Kidney (tissue), 13 donors: ENCODE measurements at regions not wholly inside any gene's neighbourhood (a gene's known extent, or its start where the extent isn't known, plus 50 kb on each side); places are given as distances from the start of the nearest gene placed in this dataset.

Experiments
- DNase-seq, 5 donors: peaks; one replicate each; pipeline ENCODE4 v3.0.0-alpha.2; 2013 to 2020
- FAIRE-seq: peaks from 2 replicates; lab custom pipeline; 2012; peaks lifted over from hg19 to GRCh38; lab: Jason Lieb, UNC
- H3K27ac ChIP-seq, 2 donors: one replicate each; pipeline ENCODE4 v1.7.0; 2013; ENCODE audit warnings: low read depth in 2 of 2, low read length in 2 of 2, inconsistent platforms in 1 of 2
- H3K27me3 ChIP-seq: one replicate; pipeline ENCODE4 v1.7.1; 2013; ENCODE audit warnings: low read length, inconsistent platforms; ENCODE audit not compliant: control insufficient read depth, insufficient read depth
- H3K36me3 ChIP-seq, 3 donors: one replicate each; pipeline versions ENCODE4 v1.7.0 to v1.7.1; 2013; ENCODE audit warnings: low read length in 3 of 3, control low read depth in 1 of 3, inconsistent platforms in 1 of 3; ENCODE audit not compliant: insufficient read depth in 3 of 3, control insufficient read depth in 2 of 3
- H3K4me1 ChIP-seq, 3 donors: one replicate each; pipeline versions ENCODE4 v1.7.0 to v1.7.1; 2013; ENCODE audit warnings: low read length in 3 of 3, inconsistent platforms in 1 of 3, low read depth in 1 of 3; ENCODE audit not compliant: control insufficient read depth in 2 of 3, insufficient read depth in 2 of 3
- H3K4me3 ChIP-seq, 3 donors: one replicate each; pipeline versions ENCODE4 v1.7.0 to v1.8.1; 2013; ENCODE audit warnings: low read length in 3 of 3, control low read depth in 1 of 3, inconsistent platforms in 1 of 3
- H3K9ac ChIP-seq, 3 donors: one replicate each; pipeline versions ENCODE4 v1.7.0 to v1.7.1; 2013; ENCODE audit warnings: low read length in 3 of 3, control low read depth in 1 of 3, inconsistent platforms in 1 of 3
- H3K9me3 ChIP-seq, 3 donors: one replicate each; pipeline versions ENCODE4 v1.7.0 to v1.7.1; 2013; ENCODE audit warnings: low read length in 3 of 3, control low read depth in 1 of 3, inconsistent platforms in 1 of 3; ENCODE audit not compliant: control insufficient read depth in 2 of 3, insufficient read depth in 1 of 3
- intact Hi-C: fragments of 100-400 bp; cut with DNase I; formaldehyde crosslinking; loops from one replicate; pipeline ENCODE4 v1.11.1; 2022
- TF ChIP-seq, protein P1 (sequence below): IDR thresholded peaks from 3 replicates; pipeline ENCODE4 v1.5.1; 2012; ENCODE audit warnings: mild to moderate bottlenecking, moderate library complexity, borderline replicate concordance; ENCODE audit not compliant: insufficient read depth; ENCODE audit errors: extremely low read depth
- donor health status: control.
- donor health status: control.
- donor health status: control.
- donor health status: control.
- donor health status: control.
- donor health status: DM: yes; HTN: yes; CAD: no.
- donor health status: Normal renal cell carcinoma (clear cell type).

DNA sequence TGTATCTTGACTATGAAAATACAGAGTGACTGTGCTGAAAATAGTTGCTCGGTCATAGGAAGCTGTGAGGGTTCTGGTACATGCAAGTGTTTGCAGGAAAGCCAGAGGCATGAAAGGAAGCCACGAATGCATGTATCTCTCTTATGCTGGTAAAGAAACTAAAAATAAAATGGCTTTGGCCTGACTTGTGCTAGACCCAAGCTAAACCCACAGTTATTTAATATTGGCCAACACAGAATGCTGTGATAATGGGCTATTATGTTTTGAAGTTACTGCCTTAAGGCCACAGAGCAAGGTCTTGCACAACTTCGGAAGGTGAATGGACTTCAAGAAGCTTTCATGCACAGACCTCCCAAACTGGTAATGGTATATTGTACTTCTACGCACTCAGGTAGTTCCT, 518.2 kb upstream of the HTR2A start:
- FAIRE-seq (no peak), DNase-seq (no peak)
- H3K36me3 ChIP-seq, result no peaks in the 10 kb centered on the region
- TF ChIP-seq, protein P1, sequence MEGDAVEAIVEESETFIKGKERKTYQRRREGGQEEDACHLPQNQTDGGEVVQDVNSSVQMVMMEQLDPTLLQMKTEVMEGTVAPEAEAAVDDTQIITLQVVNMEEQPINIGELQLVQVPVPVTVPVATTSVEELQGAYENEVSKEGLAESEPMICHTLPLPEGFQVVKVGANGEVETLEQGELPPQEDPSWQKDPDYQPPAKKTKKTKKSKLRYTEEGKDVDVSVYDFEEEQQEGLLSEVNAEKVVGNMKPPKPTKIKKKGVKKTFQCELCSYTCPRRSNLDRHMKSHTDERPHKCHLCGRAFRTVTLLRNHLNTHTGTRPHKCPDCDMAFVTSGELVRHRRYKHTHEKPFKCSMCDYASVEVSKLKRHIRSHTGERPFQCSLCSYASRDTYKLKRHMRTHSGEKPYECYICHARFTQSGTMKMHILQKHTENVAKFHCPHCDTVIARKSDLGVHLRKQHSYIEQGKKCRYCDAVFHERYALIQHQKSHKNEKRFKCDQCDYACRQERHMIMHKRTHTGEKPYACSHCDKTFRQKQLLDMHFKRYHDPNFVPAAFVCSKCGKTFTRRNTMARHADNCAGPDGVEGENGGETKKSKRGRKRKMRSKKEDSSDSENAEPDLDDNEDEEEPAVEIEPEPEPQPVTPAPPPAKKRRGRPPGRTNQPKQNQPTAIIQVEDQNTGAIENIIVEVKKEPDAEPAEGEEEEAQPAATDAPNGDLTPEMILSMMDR, result no peak
- H3K9ac ChIP-seq, result no peak overlapping the region
- H3K4me3 ChIP-seq, result no peak overlapping the region
- H3K27ac ChIP-seq, result no peak overlapping the region
- no peaks in the 10 kb centered on the region for H3K4me1 ChIP-seq
- H3K9me3 ChIP-seq, result no peaks in the 10 kb centered on the region
- intact Hi-C loops, result no loop called here
- H3K27me3 ChIP-seq, result no peaks in the 10 kb centered on the region

DNA sequence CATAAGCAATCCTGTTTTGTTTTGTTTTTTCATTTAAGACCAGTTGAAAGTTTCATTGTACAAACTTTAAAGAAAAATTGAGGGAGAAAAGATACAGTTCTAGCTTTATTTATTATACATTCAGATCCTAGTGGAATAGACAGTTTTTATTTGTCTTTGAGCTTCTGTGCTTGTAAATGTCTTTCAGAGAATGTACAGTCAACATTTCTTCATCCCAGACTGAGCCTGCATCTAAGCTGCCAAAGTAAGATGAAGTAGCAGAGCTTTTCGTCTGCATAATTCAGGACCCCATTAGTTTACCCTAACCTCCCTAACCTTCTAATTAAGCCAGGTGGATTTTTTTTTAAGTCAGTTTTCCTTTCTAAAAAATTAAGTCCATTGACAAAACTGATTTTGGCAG, 516.7 kb upstream of the HTR2A start:
- Histone ChIP-seq H3K9ac (no peak overlapping the region), H3K4me1 (no peaks in the 10 kb centered on the region), H3K9me3 (no peaks in the 10 kb centered on the region), H3K4me3 (no peak overlapping the region), H3K36me3 (no peaks in the 10 kb centered on the region), H3K27ac (no peak overlapping the region), H3K27me3 (no peaks in the 10 kb centered on the region)
- FAIRE-seq (no peak), DNase-seq (no peak)
- TF ChIP-seq, protein P1, result no peak
- intact Hi-C loops, result no loop called here

DNA sequence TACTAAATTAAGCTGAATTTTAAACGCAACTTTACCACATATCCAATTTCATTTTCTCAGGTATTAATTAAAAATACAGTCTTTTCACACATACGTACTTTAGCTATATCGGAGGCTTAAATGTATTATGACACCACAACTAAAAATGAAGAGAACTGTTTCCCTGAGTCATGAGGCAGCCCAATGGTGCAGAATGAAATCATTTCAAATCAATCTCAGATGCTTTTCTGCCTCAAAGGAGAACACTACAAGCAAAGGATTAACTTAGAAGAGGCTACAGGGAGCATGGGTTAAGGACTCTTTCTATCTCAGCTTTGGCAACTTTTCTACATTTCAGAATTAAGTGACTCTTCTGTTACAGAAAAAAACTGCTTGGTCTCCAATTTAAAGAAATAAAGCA, 516.3 kb upstream of the HTR2A start:
- H3K9ac ChIP-seq, result no peak overlapping the region
- TF ChIP-seq, protein P1, result no peak
- no peak overlapping the region for H3K4me3 ChIP-seq
- no peaks in the 10 kb centered on the region for H3K4me1 ChIP-seq
- no peak overlapping the region for H3K27ac ChIP-seq
- no peaks in the 10 kb centered on the region for H3K36me3 ChIP-seq
- FAIRE-seq, result no peak
- intact Hi-C loops, result no loop called here
- no peaks in the 10 kb centered on the region for H3K27me3 ChIP-seq
- no peak for DNase-seq
- no peaks in the 10 kb centered on the region for H3K9me3 ChIP-seq

DNA sequence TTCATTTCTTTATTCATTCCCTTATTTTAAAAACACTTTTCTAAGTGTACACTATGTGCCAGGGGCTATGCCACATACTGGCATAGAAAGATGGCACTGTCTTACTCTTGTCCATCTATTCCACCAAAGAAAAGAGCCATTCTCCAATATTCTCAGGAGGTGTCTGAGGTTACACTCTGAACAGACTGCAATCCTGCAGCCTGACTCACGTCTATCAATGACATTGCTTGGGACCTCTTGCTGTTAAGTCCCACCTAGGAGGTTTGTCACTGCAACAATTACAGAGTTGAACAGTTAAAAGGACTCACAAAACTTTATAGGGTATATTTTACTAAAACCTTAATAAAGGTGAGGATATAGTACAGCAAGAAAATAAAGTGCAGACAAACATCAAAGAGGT, 512.9 kb upstream of the HTR2A start:
- intact Hi-C loops, result no loop called here
- Histone ChIP-seq H3K27me3 (no peaks in the 10 kb centered on the region), H3K27ac (no peak overlapping the region), H3K36me3 (no peaks in the 10 kb centered on the region), H3K9me3 (no peaks in the 10 kb centered on the region), H3K4me3 (no peak overlapping the region), H3K9ac (no peak overlapping the region), H3K4me1 (no peaks in the 10 kb centered on the region)
- TF ChIP-seq, protein P1, result no peak
- no peak for DNase-seq
- no peak for FAIRE-seq
